AG08395 (cell line): ENCODE measurements at regions not wholly inside any gene's neighbourhood (a gene's known extent, or its start where the extent isn't known, plus 50 kb on each side); places are given as distances from the start of the nearest gene placed in this dataset.
"Not testable (repeated sequence)": the region's sequence is repeated elsewhere in the genome, so short reads cannot be mapped to it uniquely, and the experiment has no call there.

Experiments used
- DNase-seq: peaks from one replicate; pipeline ENCODE4 v3.0.0; 2012; ENCODE audit warnings: mixed read lengths, low spot score

DNA sequence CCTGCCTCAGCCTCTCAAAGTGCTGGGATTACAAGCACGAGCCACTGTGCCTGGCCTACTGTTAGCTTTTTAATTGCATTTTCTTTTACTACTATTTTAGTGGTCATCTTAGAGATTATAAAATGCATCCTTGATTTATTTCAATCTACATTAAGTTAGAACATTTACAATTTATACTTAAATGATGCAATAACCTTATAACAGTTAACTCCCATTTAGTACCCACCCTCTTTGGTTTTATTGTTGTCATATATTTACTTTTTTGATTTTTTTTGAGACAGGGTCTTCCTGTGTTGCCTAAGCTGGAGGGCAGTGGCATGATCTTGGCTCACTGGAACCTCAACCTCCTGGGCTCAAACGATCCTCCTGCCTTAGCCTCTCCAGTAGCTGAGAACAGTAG is 77.3 kb downstream of the PPCDC start:
- DNase-seq: no peak

DNA sequence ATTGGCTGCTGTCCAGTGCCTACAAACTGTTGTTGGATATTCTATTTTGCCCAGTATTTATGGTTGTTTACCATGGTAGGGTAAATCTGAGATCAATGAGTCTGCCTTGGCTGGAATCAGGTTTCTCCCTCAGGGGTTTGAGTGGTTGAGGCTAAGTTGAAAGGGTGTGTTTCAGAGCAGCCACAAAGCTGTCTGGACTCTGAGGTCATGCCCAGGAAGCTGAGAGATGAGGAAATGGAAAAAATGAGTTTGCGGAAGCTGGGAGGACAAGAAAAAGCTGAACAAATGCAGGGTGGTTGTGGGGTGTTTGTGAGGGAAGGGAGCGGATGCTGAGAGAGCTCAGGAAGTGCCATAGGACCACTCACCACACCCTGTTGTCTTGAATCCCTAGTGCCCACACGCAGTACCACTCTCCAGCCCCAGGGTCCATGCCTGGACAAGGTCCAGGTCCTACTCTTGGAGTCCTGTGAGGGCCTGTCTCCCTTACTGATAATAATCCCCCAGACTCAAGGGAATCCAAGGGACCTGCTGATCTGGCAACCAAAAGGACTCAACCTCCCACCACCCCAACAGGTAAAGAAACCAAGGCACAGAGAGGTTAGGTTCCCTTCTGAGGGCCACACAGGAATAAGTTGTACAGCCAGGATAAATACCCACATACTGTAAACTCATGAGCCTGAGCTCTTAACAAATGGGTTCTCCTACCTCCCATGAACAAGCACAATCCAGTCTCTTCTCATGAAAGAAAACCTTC is 81.6 kb downstream of the PPCDC start:
- peak; percentile 91 for DNase-seq

DNA sequence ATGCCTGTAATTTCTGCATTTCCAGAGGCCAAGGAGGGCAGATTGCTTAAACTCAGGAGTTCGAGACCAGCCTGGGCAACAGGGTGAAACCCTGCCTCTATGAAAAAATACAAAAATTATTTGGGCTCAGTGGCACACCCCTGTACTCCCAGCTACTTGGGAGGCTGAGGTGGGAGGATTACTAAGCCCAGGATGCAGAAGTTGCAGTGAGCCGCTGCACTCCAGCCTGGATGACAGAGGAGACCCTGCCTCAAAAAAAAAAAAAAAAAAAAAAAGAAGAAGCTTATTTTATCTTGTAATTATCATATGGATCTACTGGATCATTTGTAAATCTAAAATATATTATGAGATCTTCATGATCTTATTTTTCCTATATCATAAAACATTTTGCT is 84.1 kb downstream of the PPCDC start:
- no peak for DNase-seq

DNA sequence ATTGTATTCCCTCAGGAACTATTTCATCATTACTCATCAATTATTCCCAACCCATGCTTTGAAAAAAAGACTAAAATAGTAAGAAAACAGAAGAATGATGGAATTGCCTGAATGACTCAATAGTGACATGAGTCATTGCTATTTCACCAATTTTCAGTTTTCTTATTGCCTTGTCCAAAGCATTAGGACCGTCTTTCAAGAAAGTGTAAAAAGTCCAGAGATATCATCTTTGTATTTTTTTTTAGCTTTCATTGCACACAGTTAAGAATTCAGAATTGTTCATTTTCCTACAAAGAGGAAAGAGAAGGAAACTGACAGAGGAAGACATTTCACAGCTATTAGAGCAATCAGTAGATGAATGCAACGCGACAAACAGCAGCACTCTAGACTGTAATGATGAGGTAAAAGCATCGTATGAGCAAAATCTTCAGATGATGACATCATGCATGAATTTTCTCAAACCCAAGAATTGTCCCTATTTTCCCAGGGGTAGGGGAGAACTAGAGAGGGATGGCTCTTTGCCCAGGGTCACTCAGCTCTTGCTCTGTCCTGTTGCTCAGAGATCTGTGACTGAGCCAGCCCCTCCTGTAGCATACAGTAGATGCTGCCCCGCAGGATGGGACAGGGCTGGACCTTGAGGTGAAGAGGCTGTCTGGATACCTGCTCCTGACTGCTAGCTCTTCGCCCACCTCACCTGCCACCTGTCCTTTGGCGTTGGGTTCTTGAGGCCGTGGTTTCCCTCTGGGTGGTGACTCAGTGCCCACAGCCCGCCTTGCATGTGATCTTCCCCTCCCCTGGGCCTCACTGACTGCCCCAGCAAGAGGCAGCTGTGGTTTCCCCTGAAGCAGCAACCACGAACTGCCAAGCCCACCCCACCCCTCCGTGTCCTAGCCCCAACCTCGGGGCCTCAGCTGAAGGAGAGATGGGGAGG is 84.8 kb downstream of the PPCDC start:
- peak; percentile 79 for DNase-seq

DNA sequence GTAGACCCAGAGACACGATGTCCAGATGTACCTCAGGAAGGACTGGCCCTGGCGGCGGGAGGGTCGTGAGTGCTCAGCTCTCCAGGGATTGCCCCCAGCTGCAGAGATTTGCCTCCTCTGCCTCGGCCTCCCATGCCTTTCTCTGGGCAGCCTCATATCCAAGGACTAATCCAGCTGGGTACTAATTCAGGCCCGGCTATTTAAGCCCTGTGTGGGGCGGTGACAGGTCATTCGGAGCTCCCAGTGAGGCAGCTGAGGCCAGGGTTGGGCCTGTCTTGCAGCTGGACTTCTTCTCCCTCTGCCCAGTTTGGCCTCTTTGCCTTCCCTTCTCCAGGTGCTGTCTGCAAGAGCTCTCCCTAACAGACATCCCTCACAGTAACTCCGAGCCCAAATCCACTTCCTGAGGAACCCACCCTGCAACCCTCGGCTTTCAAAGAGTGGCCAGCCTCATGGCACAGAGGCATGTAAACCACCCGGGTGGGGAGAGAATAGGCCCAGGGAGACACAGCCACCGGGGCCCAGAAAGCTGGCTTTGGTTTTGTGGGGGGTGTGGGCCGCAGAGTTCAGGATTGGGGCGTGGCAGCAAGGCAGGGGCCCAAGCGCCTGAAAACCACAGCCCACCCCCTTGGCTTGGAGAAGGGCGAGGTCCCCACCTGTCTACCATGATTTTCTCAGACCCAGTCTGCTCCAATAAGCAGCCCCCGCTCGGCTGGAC is 85.8 kb downstream of the PPCDC start:
- no peak for DNase-seq

- no peak for DNase-seq
Measured at GRCh38 chr15:75109736-75110130, 86.3 kb downstream of the PPCDC start.

GRCh38 chr15:75112278-75112847 is 89.0 kb downstream of the PPCDC start:
- no peak for DNase-seq

- DNase-seq: no peak
Measured at GRCh38 chr15:75112848-75113492, 88.7 kb upstream of the C15orf39 start.

- peak; percentile 0 for DNase-seq
Measured at GRCh38 chr15:75114327-75114726, 87.4 kb upstream of the C15orf39 start.

- no peak for DNase-seq
Measured at GRCh38 chr15:75114796-75115195, 86.9 kb upstream of the C15orf39 start.

GRCh38 chr15:75115411-75115913 is 86.2 kb upstream of the C15orf39 start:
- DNase-seq: not testable (repeated sequence)

DNA sequence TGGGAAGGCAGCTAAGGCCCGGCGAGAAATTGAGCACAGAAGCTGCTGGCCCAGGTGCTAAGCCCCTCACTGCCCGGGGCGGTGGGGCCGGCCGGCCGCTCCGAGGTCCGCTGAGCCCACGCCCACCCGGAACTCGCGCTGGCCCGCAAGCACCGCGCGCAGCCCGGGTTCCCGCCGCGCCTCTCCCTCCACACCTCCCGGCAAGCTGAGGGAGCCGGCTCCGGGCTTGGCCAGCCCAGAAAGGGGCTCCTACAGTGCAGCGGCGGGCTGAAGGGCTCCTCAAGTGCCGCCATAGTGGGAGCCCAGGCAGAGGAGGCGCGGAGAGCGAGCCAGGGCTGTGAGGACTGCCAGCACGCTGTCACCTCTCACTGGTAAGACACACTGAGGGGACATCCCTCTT is 85.5 kb upstream of the C15orf39 start:
- DNase-seq: not testable (repeated sequence)

- no peak for DNase-seq
Measured at GRCh38 chr15:75117993-75118392, 83.7 kb upstream of the C15orf39 start.

DNA sequence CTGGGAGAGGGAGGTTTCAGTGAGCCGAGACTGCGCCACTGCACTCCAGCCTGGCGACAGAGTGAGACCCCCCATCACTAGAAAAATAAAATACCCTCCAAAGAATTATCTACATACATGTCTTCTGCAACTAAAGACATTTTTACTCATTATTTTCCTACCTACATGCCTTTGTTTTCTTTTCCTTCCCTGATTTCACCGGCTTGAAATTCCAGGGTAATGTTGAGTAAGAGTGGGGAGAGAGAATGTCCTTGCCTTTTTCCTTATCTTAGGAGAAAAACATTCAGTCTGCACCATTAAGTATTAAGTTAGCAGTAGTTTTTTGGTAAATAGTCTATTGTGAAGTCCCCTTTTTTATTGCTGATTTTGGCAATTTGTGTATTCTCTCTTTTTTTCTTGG is 82.4 kb upstream of the C15orf39 start:
- not testable (repeated sequence) for DNase-seq

DNA sequence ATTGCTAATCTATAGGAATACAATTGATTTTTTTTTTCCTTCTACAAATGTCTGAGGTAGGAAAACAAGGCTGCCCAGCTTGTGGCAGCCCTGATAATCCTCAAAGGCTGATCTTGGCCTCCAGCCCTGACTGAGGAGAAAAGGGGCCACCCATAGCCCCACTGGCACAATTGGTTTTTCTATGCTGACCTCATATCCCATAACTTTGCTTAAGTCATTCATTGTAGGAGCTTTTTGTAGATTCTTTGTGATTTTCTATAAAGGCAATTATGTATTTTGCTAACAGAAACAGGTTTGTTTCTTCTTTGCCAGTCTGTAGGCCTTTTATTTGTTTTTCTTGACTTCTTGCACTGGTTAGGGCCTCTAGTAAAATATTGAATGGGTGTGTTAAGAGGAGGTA is 80.2 kb upstream of the C15orf39 start:
- no peak for DNase-seq

GRCh38 chr15:75123395-75123794 is 78.3 kb upstream of the C15orf39 start:
- DNase-seq: peak; percentile 90

GRCh38 chr15:75124278-75124677 is 77.4 kb upstream of the C15orf39 start:
- DNase-seq: not testable (repeated sequence)

GRCh38 chr15:75125935-75126334 is 75.7 kb upstream of the C15orf39 start:
- DNase-seq: no peak

GRCh38 chr15:75126864-75127580 is 74.7 kb upstream of the C15orf39 start:
- no peak for DNase-seq

DNA sequence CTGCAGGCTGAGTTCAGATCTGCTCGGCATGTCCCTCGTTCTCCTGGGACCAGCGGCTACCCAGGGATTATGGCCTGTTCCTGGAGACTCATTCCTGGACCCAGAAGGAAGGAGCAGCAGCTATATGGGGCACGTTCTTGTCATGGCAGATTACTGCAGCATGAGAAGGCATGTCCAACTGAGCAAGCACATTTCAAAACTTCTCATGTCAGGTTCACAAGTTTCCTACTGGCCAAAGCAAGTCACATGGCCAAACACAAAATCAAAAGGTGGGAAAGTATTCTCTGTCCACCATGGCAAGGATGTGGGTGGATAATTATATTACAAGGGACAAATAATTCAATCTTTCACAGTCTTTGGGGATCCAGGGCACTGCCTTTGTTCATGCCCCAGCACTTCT is 71.9 kb upstream of the C15orf39 start:
- DNase-seq: no peak

DNA sequence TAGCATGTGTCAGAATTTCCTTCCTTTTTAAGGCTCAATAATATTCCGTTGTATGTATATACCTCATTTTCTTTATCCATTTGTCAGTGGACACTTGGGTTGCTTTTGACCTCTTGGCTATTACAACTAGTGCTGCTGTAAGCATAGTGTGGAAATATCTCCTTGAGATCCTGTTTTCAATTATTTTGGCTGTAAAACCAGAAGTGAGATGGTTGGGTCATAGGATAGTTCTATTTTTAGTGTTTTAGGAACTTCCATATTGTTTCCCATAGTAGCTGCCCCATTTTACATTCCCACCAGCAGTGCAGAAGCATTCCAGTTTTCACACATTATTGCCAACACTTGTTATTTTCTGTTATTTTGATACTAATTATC is 70.4 kb upstream of the C15orf39 start:
- no peak for DNase-seq
